ENCODE measurements at regions not wholly inside any gene's neighbourhood (a gene's known extent, or its start where the extent isn't known, plus 50 kb on each side); places are given as distances from the start of the nearest gene placed in this dataset.
"Not testable (repeated sequence)": the region's sequence is repeated elsewhere in the genome, so short reads cannot be mapped to it uniquely, and the experiment has no call there.

DNA sequence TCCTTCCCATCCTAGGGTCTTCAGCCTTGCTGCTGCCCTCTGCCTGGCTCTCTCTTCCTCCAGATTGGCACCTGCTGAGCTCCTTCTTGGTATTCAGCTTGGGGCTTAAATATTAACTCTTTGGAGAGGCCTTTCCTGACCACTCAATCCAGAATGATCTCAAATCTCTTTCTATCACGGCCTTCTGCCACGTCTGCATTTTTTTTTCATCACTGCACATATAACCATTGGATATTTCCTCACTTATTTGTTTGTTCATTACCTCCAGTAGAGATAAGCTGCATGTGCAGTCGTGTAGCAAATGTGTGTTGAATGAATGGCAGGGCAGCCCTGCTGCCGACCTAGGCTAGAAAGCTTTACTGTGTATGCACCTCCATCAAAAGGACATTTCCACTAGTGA lies 51.6 kb upstream of the MPP7 start:
- DNase-seq (ENCODE audit: low spot score in 2 of 2) = no peak

DNA sequence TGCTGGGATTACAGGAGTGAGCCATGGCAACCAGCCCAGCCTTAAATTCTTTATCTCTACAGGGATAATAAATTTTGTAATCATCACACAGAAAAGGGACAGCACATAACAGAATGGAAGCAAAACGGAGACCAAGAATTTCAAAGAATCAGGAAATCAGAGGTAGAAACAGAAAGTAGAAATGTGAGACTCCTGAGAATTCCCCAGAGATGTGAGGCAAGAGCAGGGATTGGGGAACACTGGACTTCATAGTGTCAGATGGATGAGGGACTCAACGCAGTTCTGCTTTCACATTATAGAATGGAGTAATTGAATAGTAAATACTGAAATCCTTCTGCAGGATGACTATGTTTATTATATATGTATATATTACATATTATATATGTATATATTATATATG lies 52.5 kb upstream of the MPP7 start:
- DNase-seq (ENCODE audit: low spot score in 2 of 2) = no peak
- FAIRE-seq = no peak

More for the DNA sequence above, 51.6 kb upstream of the MPP7 start:
- FAIRE-seq = no peak

DNA sequence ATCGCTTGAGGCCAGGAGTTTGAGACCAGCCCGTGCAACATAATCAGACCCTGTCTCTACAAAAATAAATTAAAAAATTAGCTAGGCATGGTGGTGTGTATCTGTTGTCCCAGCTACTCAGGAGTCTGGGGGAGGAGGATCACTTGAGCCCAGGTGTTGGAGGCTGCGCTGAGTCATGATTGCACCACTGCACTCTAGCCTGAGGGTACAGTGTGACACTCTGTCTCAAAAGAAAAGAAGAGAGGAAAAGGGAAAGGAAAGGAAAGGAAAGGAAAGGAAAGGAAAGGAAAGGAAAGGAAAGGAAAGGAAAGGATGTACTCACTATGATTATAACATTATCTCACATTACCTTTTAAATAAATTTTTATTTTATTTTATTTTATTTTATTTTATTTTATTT lies 56.5 kb upstream of the MPP7 start:
- DNase-seq (ENCODE audit: low spot score in 2 of 2) (no peak), FAIRE-seq (no peak)

DNA sequence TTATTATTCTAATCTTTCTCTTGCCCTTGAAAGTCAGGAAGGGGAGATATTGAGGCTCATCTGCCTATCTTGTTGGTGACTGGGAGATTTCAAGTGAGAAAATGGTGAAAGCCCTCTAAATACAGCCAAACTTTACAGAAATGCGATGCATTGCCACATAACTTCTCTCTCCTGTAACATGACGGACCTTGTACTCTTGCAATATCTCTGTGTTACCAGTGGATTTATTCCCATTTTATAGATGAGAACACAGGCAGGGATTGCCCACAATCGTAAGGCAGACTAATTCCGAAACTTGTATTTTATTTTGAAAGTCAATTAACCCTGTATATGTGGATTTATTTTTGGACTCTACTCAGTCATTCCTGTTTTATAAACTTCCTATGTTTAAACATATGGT lies 57.3 kb upstream of the MPP7 start:
- DNase-seq (ENCODE audit: low spot score in 2 of 2) (no peak), FAIRE-seq (no peak)

DNA sequence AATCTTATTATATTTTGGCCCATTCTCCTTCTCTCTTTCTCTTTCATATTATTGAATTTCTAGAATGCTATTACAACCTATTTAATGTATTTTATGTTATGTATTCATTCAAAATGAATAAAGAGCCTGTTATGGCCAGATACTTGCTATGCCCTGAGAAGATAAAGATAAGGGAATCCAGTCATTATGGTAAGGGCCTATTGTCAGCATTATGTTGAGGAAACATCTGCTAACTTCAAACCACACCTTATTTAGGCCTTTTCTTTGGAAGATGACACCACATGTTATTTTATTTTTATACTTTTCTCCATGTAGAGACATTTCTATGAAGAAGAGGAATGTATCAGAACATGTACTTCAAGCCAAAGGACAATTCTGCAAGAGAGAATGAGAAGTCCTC lies 60.5 kb upstream of the MPP7 start:
- DNase-seq (ENCODE audit: low spot score in 2 of 2) (no peak), FAIRE-seq (no peak)

DNA sequence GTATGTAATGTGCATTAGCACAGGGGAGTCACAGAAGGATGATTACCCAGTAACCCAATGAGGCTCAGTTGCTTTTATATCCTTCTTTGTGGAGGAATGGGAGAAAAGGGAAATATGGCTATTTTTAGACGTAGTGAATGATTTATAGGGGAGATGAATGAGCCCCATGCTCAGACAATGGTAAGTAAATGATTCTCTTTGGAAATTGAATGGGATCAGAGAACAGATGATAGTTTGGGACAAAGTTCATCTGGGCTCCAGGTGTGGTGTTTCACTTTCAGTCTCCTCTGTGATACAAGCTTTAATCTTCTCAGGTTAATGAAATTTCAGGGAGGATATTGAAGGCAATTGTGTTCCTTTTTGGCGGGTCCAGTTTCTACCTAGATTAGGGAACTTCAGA lies 63.0 kb upstream of the MPP7 start:
- FAIRE-seq = no peak

DNA sequence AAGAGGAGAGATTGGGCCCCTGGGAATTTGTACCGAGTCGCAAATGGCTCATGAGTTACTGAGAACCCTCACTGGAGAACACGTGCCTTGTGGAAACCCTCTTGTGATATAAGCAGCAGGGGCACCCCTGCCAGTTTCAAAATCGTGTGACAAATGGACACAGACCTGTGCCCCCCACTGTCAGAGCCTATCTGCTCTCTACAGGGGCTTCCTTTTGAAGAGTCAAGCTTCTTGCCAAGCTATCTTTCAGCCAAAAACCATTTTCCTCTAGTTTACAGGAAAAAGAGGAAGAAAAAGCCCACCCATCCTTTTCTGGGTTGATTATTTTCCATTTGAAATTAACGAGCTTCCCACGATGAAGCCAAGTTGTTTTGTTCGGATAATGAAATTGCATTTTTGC lies 64.1 kb upstream of the MPP7 start:
- DNase-seq (ENCODE audit: low spot score in 2 of 2) (no peak), FAIRE-seq (no peak)

More for the DNA sequence above, 63.0 kb upstream of the MPP7 start:
- no peak for DNase-seq (ENCODE audit: low spot score in 2 of 2)

DNA sequence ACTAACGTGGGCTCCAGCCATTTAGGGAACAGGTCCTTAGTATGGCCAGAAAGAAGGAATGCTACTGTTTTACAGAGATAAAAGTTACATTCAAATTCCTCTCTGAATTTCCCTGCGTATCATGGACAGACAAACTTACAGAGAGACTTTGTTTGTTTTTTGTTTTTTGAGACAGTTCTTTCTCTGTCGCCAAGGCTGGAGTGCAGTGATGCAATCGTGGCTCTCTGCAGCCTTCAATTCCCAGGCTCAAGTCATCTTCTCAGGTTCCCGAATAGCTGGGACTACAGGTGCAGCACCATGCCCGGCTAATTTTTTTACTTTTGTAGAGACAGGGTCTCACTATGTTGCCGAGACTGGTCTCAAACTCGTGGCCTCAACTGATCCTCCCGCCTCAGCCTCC lies 64.5 kb upstream of the MPP7 start:
- DNase-seq (ENCODE audit: low spot score in 2 of 2) (no peak), FAIRE-seq (no peak)

DNA sequence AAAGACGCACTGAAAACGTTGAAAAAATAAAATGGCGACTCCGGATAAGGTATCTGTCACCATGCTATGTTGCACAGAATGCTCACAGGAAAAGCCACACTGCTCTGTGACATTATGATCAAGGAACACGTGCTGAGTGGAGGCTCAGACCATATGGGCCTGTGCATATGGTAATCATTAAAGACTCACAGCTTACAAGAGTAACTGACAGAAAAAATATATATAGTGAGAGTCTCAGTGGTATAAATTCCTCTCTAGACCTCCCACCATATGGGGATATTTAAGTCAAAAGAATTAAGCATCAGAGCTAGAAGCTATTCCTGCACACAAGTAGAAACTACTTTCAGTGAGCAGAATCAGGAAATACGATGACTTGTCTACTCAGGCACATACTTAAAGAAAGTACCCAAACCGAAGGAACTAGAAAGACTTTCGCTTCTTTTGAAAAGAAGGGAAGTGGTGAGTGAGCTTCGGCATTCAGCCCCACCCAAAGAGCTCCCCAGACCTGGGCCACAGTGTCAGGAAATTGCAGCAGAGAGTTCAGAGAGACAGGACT lies 65.1 kb upstream of the MPP7 start:
- no peak for FAIRE-seq
- no peak for DNase-seq (ENCODE audit: low spot score in 2 of 2)

DNA sequence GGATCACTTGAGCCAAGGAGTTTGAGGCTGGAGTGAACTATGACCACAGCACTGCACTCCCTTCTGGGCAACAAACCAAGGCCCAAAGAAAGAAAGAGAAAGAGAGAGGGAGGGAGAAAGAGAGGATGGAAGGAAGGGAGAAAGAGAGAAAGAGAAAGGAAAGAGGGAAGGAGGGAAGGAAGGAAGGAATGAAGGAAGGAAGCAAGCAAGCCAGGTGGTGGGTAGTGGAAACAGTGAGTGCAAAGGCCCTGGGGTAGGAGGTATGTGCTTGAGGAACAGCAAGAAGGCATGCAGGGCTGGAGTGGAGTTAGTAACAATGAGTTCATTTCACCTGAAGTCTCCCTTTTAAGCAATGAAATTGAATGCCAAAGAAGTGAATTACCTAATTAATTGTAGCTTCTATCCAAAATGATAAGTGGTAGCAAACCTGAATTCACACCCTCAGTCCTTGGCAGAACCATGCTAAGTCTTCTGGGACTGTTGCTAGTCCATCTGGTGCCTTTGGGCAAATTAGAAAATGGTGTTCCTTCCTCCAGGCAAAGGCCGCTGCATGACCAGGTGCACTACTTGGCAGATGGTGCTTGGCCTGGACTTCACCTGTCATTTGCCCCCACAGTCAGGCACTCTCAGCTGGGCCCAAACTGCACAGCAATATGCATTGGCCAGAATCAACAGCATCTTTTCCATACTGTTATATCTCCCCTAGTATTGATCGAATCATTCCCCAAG lies 67.4 kb upstream of the MPP7 start:
- FAIRE-seq = no peak
- no peak for DNase-seq (ENCODE audit: low spot score in 2 of 2)

DNA sequence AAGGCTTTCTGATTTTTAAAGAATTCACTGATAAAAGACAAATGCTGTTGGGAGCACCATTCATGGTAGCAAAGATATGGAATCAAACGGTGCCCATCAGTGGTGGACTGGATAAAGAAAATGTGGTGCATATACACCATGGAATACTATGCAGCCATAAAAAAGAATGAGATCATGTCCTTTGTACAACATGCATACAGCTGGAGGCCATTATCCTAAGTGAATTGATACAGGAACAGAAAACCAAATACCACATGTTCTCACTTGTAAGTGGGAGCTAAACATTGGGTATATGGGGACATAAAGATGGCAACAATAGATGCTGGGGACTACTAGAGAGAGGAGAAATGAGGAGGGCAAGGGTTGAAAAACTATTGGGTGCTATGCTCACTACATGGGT lies 68.8 kb upstream of the MPP7 start:
- DNase-seq (ENCODE audit: low spot score in 2 of 2); FAIRE-seq: not testable (repeated sequence)

DNA sequence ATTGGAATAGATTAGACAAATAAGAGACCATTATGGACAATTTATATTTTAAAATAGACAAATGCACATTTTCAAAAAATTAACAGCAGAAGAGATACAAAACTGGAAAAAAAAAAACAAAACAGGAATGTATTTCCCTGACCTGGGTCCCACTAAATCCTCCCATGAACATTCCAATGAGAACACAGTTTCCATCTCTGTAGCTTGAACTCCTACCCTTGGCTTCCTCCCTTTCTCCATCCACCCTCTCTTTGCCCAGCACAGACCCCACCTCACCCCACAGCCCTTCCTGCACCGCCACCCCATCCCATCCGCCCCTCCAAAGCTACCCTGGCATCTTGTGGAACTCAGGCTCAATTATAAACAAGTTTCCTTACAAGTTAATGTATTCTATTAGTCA lies 71.2 kb upstream of the MPP7 start:
- DNase-seq (ENCODE audit: low spot score in 2 of 2) (no peak), FAIRE-seq (no peak)

DNA sequence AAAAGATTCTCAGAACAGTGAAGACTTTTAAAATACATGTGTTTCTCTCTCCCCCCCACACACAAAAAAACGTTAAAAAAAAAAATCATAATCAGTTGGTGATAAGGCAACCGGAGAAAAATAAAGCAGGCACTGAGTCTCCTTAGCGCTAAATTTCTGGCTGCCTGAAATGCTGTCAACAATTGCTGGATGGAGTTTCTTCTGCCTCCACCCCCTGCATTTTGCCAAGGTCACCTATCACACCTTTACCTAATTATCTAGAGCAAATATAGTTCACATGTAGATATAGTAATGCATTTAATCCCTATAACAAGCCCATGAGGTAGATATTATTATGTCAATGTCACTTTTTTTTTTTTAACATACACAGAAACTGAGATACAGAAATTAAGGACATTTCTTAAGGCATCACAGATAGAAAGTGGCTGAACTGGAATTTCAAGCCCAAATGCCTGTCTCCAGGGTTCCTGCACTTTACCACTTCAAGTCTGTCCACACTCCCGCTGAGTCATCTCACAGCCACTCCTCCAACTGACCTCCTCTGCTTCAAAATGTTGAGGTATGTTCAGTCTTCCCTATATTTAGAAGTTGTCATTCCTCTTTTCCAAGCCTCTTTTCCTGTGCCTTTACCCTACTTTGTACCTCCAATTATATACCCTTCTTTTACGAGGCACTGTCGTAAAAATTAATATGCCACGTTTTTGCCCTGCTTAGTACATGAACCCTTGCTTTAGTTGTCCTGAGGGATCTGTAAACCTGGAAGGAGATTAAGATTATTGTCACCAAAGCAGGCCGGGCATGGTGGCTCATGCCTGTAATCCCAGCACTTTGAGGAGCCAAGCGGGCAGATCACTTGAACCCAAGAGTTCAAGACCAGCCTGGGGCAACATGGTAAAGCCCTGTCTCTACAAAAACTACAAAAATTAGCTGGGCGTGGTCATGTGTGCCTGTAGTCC lies 72.8 kb upstream of the MPP7 start:
- FAIRE-seq (no peak), DNase-seq (ENCODE audit: low spot score in 2 of 2) (no peak)

DNA sequence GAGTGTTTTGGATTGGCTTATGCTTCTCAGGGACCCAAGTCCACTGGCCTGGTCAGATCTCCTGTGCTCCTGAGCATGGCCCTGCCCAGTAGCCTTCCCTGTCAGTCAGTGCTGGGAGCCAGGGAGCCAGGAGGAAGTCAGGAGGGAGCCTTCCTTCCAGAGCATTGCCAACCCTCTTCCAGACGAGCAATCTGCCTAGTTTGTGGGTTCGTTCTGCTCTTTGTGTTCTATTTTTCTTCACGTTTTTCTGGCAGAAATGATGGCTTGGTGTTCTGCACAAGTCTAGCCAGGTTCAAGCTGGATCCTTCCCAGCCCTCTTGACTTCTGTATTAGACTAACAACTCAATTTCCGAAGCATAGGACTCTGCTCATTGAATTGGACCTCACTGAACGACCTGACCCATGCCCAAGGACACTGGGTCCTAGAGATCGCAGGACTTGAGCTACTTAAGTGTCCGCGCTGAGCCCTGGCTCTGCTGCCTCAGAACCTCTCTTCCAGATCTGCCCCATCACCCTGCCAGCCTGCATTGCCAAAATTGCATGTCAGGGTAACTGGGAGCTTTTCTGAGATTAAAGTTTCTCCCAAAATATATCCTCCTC lies 76.2 kb upstream of the MPP7 start:
- no peak for FAIRE-seq
- no peak for DNase-seq (ENCODE audit: low spot score in 2 of 2)

DNA sequence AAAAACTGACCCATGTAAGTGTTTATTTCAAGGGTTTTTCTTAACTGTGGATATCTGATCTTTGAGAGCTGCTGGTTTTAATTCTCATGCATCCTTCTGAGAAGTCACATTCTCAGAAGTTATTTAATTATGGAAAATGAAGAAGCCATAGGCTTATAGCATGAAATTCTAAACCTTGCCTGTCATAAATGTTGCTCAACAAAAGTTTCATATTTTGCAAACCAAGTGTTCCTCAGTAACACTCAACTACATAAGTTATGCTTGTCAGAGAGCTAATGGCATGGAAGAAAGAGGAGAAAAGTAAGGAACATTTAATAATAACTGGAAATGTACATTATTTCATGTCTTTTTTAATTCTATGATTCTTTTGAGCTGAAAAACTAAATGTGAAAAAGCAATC lies 78.6 kb upstream of the MPP7 start:
- no peak for FAIRE-seq
- no peak for DNase-seq (ENCODE audit: low spot score in 2 of 2)

DNA sequence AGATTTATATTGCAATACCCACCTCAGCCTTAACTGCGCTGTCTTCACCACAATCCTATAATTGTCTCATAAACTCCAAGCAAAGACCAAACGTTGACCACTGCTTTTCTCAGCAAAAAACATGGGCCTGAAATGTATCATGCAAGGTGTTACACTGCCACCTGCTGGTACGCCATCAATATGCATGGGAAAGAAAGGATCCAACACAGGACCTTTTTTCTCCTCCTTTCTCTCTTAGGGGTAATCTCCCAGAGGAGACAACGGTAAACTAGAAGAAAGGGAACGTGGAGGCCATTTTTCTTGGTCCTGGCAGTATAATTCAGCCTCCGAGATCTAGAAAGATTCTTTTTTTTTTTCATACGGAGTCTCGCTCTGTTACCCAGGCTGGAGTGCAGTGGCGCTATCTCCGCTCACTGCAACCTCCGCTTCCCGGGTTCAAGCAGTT lies 79.1 kb upstream of the MPP7 start:
- FAIRE-seq = peak; percentile 91
- peak; percentile 17 to 54 for DNase-seq (ENCODE audit: low spot score in 2 of 2)

DNA sequence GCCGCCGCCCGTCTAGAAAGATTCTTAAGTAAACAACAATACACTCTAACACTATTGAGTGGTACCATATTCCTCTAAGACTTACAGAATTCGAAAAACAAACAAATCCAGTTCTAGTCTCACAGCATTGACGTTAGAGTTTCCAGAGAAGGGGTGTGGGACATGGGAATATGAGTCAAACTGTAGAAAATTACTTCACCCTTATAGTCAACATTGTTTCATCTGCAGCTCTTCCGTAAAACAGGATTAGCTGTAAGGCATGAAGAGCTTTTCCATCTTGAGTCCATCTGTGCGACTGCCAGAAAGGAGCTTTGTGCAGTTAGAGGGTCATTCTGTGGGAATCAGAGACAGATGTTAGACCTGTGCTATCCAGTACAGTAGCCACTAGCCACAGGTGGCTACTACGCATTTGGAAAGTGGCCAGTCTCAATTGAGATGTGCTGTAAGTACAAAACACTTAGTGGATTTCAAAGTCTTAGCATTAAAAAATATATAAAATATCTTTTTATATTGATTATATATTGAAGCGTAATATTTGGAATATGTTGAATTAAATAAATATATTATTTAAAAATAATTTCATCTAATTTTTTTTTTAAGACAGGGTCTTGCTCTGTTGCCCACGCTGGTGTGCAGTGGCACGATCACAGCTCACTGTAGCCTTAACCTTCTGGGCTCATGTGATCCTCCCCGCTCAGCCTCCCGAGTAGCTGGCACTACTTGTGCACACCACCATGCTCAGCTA lies 79.8 kb upstream of the MPP7 start:
- DNase-seq (ENCODE audit: low spot score in 2 of 2) (no peak), FAIRE-seq (no peak)

DNA sequence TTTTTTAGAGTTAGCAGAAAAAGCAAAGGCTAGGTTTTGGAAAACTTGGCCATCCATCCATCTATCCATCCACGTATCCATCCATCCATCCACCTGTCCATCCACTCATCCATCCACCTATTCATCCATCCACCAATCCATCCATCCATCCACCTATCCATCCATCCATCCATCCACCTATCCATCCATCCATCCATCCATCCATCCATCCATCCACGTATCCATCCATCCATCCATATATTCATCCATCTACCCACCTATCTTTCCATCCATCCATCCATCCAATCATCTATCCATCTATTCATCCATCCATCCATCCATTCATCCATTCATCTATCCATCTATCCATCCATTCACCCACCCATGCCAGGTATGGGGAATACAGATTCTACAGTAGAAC lies 81.7 kb upstream of the MPP7 start:
- FAIRE-seq = no peak

DNA sequence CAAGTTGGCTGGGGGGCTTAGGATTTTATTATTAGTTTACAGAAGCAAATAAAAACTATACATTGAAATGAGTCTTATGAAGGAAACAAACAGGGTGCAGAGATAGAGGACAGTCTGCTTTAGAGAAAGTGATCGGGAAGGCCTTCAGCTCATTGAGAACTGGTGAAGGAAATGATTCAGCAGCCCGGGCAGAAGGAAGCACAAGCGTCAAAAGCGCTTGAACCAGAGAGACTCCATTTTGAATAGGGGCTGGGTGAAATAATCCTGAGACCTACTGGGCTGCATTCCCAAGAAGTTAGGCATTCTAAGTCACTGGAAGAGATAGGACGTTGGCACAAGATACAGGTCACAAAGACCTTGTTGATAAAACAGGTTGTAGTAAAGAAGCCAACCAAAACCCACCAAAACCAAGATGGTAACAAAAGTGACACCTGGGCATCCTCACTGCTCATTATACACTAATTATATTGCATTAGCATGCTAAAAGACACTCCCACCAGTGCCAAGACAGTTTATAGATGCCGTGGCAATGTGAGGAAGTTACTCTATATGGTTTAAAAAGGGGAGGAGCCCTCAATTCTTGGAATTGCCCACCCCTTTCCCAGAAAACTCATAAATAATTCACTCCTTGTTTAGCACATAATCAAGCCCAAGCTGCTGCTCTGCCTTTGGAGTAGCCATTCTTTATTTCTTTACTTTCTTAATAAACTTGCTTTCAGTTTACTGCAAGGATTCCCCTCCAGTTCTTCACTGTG lies 83.1 kb upstream of the MPP7 start:
- FAIRE-seq (no peak), DNase-seq (ENCODE audit: low spot score in 2 of 2) (no peak)

More for the DNA sequence above, 81.7 kb upstream of the MPP7 start:
- DNase-seq (ENCODE audit: low spot score in 2 of 2) = no peak

DNA sequence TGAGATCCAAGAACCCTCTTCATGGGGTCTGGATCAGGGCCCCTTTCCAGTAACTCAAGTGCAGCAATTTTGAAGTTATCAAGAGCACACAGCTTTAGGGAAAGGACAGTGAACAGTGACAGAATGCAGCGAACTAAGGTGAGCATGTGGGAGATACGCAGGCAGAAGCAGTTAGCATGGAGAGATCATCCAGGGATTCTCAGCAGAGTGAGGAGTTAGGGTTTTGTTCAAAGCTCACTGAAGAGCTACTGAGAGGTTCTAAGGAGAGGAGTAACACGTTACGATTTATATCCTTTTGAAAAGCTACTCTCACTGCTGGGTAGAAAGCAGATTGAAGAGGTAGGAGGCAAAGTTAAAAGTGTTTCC lies 83.6 kb upstream of the MPP7 start:
- no peak for DNase-seq (ENCODE audit: low spot score in 2 of 2)
- FAIRE-seq = no peak

All from frontal cortex (tissue), 3 donors.